IMR-90 (cell line): ENCODE measurements at regions not wholly inside any gene's neighbourhood (a gene's known extent, or its start where the extent isn't known, plus 50 kb on each side); places are given as distances from the start of the nearest gene placed in this dataset.

ENCODE experiments used
- ATAC-seq: fragments of 200-7000 bp; cut with Tn5 transposase; 2 replicates; pipeline ENCODE4 v1.9.1; 2020; ENCODE audit warnings: low read depth, mild to moderate bottlenecking, moderate library complexity
- BruUV-seq: library from RNA; stranded (reverse); fragments of 400-500 nt; replicated peaks from 2 replicates; lab custom pipeline; 2021; lab: Mats Ljungman, UMichigan
- CTCF ChIA-PET: fragments of 300-600 bp; formaldehyde crosslinking; extraction: SDS; loops from one replicate; lab custom pipeline; 2021; ENCODE audit warnings: antibody characterized with exemption; lab: Yijun Ruan, JAX
- POLR2A ChIA-PET: fragments of 300-600 bp; sonication (Branson Sonifier 250); formaldehyde crosslinking; loops from one replicate; lab custom pipeline; 2022; ENCODE audit warnings: antibody characterized with exemption; ENCODE audit not compliant: unreplicated experiment; lab: Charles Lee
- DNase-seq: peaks from one replicate; pipeline ENCODE4 v3.0.0; 2013
- H2AFZ ChIP-seq: replicated peaks from 2 replicates; pipeline ENCODE3; 2013; ENCODE audit warnings: low read length, mild to moderate bottlenecking; ENCODE audit not compliant: poor library complexity
- H2AK5ac ChIP-seq: 2 replicates; pipeline ENCODE4 v1.6.1; 2013; ENCODE audit warnings: low read depth, low read length, inconsistent platforms
- H2AK9ac ChIP-seq: replicated peaks from 2 replicates; pipeline ENCODE3; 2013; ENCODE audit warnings: mild to moderate bottlenecking, low read depth, low read length, moderate library complexity; ENCODE audit not compliant: poor library complexity
- H2BK120ac ChIP-seq: 2 replicates; pipeline ENCODE4 v1.6.1; 2013; ENCODE audit warnings: low read depth, low read length, inconsistent platforms
- H2BK15ac ChIP-seq: 3 replicates; pipeline ENCODE4 v1.6.1; 2013; ENCODE audit warnings: low read depth, low read length, inconsistent platforms
- H2BK20ac ChIP-seq: 2 replicates; pipeline ENCODE4 v1.6.1; 2013; ENCODE audit warnings: low read depth, mild to moderate bottlenecking, inconsistent platforms, low read length, moderate library complexity
- H2BK5ac ChIP-seq: 2 replicates; pipeline ENCODE4 v1.6.1; 2013; ENCODE audit warnings: mild to moderate bottlenecking, low read depth, low read length, inconsistent platforms; ENCODE audit not compliant: poor library complexity, severe bottlenecking
- H3K14ac ChIP-seq: replicated peaks from 2 replicates; pipeline ENCODE4 v1.6.1; 2013; ENCODE audit warnings: low read depth, low read length, inconsistent platforms
- H3K18ac ChIP-seq: 2 replicates; pipeline ENCODE4 v1.6.1; 2013; ENCODE audit warnings: low read depth, low read length, control low read depth
- H3K23ac ChIP-seq: 2 replicates; pipeline ENCODE4 v1.6.1; 2013; ENCODE audit warnings: low read depth, low read length, inconsistent platforms
- H3K27ac ChIP-seq: 2 replicates; pipeline ENCODE4 v1.5.1; 2013; ENCODE audit warnings: mild to moderate bottlenecking, control low read depth, low read length; ENCODE audit not compliant: insufficient read depth
- H3K27me3 ChIP-seq: 2 replicates; pipeline ENCODE4 v1.6.1; 2013; ENCODE audit warnings: low read length; ENCODE audit not compliant: control insufficient read depth, insufficient read depth
- H3K36me3 ChIP-seq: 2 replicates; pipeline ENCODE4 v1.6.1; 2013; ENCODE audit warnings: low read length, mixed read lengths; ENCODE audit not compliant: control insufficient read depth, insufficient read depth
- H3K4ac ChIP-seq: 2 replicates; pipeline ENCODE4 v1.6.1; 2013; ENCODE audit warnings: low read depth, low read length, inconsistent platforms
- H3K4me1 ChIP-seq: 2 replicates; pipeline ENCODE4 v1.6.1; 2013; ENCODE audit warnings: low read length, mixed read lengths; ENCODE audit not compliant: control insufficient read depth, insufficient read depth
- H3K4me2 ChIP-seq: 2 replicates; pipeline ENCODE4 v1.6.1; 2013; ENCODE audit warnings: low read depth, mild to moderate bottlenecking, control low read depth, low read length, moderate library complexity
- H3K4me3 ChIP-seq: 2 replicates; pipeline ENCODE4 v1.5.1; 2013; ENCODE audit warnings: low read depth, mild to moderate bottlenecking, control low read depth, low read length, moderate library complexity; ENCODE audit not compliant: insufficient read depth
- H3K56ac ChIP-seq: 2 replicates; pipeline ENCODE4 v1.6.1; 2013; ENCODE audit warnings: low read length, inconsistent platforms; ENCODE audit not compliant: insufficient read depth; ENCODE audit errors: extremely low read depth
- H3K79me1 ChIP-seq, 2 experiments: 2 replicates each; pipeline ENCODE4 v1.6.1; 2013; ENCODE audit warnings: low read length in 2 of 2, inconsistent platforms in 1 of 2, low read depth in 1 of 2
- H3K9ac ChIP-seq: 2 replicates; pipeline ENCODE4 v1.6.1; 2013; ENCODE audit warnings: low read depth, low read length, control low read depth
- H3K9me1 ChIP-seq: 2 replicates; pipeline ENCODE4 v1.6.1; 2013; ENCODE audit warnings: low read length, inconsistent platforms; ENCODE audit not compliant: insufficient read depth
- H3K9me3 ChIP-seq: 2 replicates; pipeline ENCODE4 v1.6.1; 2013; ENCODE audit warnings: low read length; ENCODE audit not compliant: control insufficient read depth, insufficient read depth
- H4K20me1 ChIP-seq: 2 replicates; pipeline ENCODE4 v1.6.1; 2013; ENCODE audit warnings: low read length, inconsistent platforms; ENCODE audit not compliant: insufficient read depth
- H4K5ac ChIP-seq: 2 replicates; pipeline ENCODE4 v1.6.1; 2013; ENCODE audit warnings: mild to moderate bottlenecking, low read depth, low read length, control low read depth
- H4K8ac ChIP-seq, 2 experiments: 2 replicates each; pipeline ENCODE4 v1.6.1; 2013; ENCODE audit warnings: low read depth in 2 of 2, low read length in 2 of 2, control low read depth in 1 of 2, inconsistent platforms in 1 of 2
- H4K91ac ChIP-seq: 2 replicates; pipeline ENCODE4 v1.6.1; 2013; ENCODE audit warnings: low read depth, low read length, inconsistent platforms; ENCODE audit not compliant: insufficient read depth
- BHLHE40 ChIP-seq: fragments of 150-350 bp; IDR thresholded peaks from 2 replicates; pipeline ENCODE4 v1.6.1; 2016; ENCODE audit warnings: mild to moderate bottlenecking, low read depth, low read length
- CEBPB ChIP-seq: IDR thresholded peaks from 2 replicates; pipeline ENCODE4 v1.6.1; 2012; ENCODE audit warnings: low read depth, low read length, improper control_type of control experiment
- CTCF ChIP-seq: conservative IDR thresholded peaks from 2 replicates; pipeline ENCODE4 v1.5.1; 2012; ENCODE audit warnings: mild to moderate bottlenecking, low read depth, low read length, improper control_type of control experiment
- MAFK ChIP-seq: IDR thresholded peaks from 2 replicates; pipeline ENCODE4 v1.6.1; 2012; ENCODE audit warnings: low read depth, low read length, improper control_type of control experiment
- MXI1 ChIP-seq: IDR thresholded peaks from 2 replicates; pipeline ENCODE4 v1.6.1; 2012; ENCODE audit warnings: low read depth, mild to moderate bottlenecking, low read length, moderate library complexity, borderline replicate concordance
- NFE2L2 ChIP-seq: fragments of 150-350 bp; IDR thresholded peaks from 2 replicates; pipeline ENCODE4 v1.6.1; 2016; ENCODE audit warnings: low read depth, mild to moderate bottlenecking, low read length
- POLR2A ChIP-seq: IDR thresholded peaks from 2 replicates; pipeline ENCODE4 v1.6.1; 2012; ENCODE audit warnings: mild to moderate bottlenecking, low read depth, low read length
- RAD21 ChIP-seq: IDR thresholded peaks from 2 replicates; pipeline ENCODE4 v1.6.1; 2012; ENCODE audit warnings: low read length, improper control_type of control experiment
- RCOR1 ChIP-seq: IDR thresholded peaks from 2 replicates; pipeline ENCODE4 v1.6.1; 2012; ENCODE audit warnings: mild to moderate bottlenecking, low read length, improper control_type of control experiment; ENCODE audit not compliant: insufficient replicate concordance
- RFX5 ChIP-seq: IDR thresholded peaks from 2 replicates; pipeline ENCODE4 v1.8.0; 2012; ENCODE audit warnings: low read depth, mild to moderate bottlenecking, low read length, moderate library complexity
- SMC3 ChIP-seq: fragments of 150-350 bp; IDR thresholded peaks from 2 replicates; pipeline ENCODE4 v1.6.1; 2016; ENCODE audit warnings: low read depth, mild to moderate bottlenecking, antibody characterized with exemption, low read length, moderate library complexity
- WGBS, 2 experiments: methylation state at CpG; one replicate each; pipeline versions ENCODE4 v1.1.5 to v1.1.7; 2013; ENCODE audit warnings: missing lambda C conversion rate in 2 of 2; ENCODE audit not compliant: insufficient read length in 1 of 2; ENCODE audit errors: extremely low coverage in 2 of 2; 5-methylcytosine and 5-hydroxymethylcytosine counted together
- dilution Hi-C: fragments of 300-500 bp; cut with HindIII; formaldehyde crosslinking; loops from one replicate; pipeline ENCODE4 v1.14.3; 2018; ENCODE audit warnings: low sequenced_read_pairs; ENCODE audit not compliant: unreplicated experiment
- in situ Hi-C: fragments of 300-500 bp; cut with MboI; formaldehyde crosslinking; loops from 3 replicates; pipeline ENCODE4 v1.14.3; 2019; ENCODE audit warnings: low sequenced_read_pairs, inconsistent platforms, mixed read lengths
- intact Hi-C: fragments of 100-400 bp; cut with micrococcal nuclease; formaldehyde crosslinking; loops from 2 replicates; pipeline ENCODE4 v1.10.0; 2022

- H3K9me1 ChIP-seq = no peaks in the 10 kb centered on the region
- H2AFZ ChIP-seq = no peak overlapping the region
- no peak overlapping the region for H4K5ac ChIP-seq
- H3K79me1 ChIP-seq = no peaks in the 10 kb centered on the region
- POLR2A ChIA-PET = no interaction called here
- H3K36me3 ChIP-seq = no peaks in the 10 kb centered on the region
- no peak overlapping the region for H3K14ac ChIP-seq
- no CpG with 5 or more reads among the region's 4 CpGs for WGBS, 2 experiments
- dilution Hi-C loops (no loop called here), intact Hi-C loops (no loop called here), in situ Hi-C loops (no loop called here)
- no peaks in the 10 kb centered on the region for H3K4me1 ChIP-seq
- no peak overlapping the region for H3K23ac ChIP-seq
- no peak overlapping the region for H3K18ac ChIP-seq
- no peak overlapping the region for H3K27ac ChIP-seq
- H3K9me3 ChIP-seq = no peaks in the 10 kb centered on the region
- H3K4ac ChIP-seq = no peak overlapping the region
- no peak overlapping the region for H3K4me2 ChIP-seq
- H2AK9ac ChIP-seq = no peak overlapping the region
- H3K4me3 ChIP-seq = no peak overlapping the region
- ATAC-seq (no peak), DNase-seq (no peak)
- TF ChIP-seq SMC3 (no peak), CEBPB (no peak), RAD21 (no peak), NFE2L2 (no peak), MAFK (no peak), POLR2A (no peak), RCOR1 (no peak), RFX5 (no peak), CTCF (no peak), BHLHE40 (no peak), MXI1 (no peak)
- no peaks in the 10 kb centered on the region for H3K27me3 ChIP-seq
- no peak overlapping the region for H2AK5ac ChIP-seq
- H2BK120ac ChIP-seq = no peak overlapping the region
- H4K91ac ChIP-seq = no peak overlapping the region
- CTCF ChIA-PET = no interaction called here
- no peak overlapping the region for H2BK20ac ChIP-seq
- H4K20me1 ChIP-seq = no peaks in the 10 kb centered on the region
- no peak overlapping the region for H3K9ac ChIP-seq
- H3K56ac ChIP-seq = no peak overlapping the region
- H2BK5ac ChIP-seq = no peak overlapping the region
- H2BK15ac ChIP-seq = no peak overlapping the region
- no peak overlapping the region for H4K8ac ChIP-seq
- no TSS peak for BruUV-seq
These were observed 228.1 kb downstream of the QDPR start for GRCh38 chr4:17283832-17284231.
